ENCODE measurements at regions not wholly inside any gene's neighbourhood (a gene's known extent, or its start where the extent isn't known, plus 50 kb on each side); places are given as distances from the start of the nearest gene placed in this dataset.
A peak's percentile ranks its signal among the peaks of the same experiment; 100 is the strongest.

DNA sequence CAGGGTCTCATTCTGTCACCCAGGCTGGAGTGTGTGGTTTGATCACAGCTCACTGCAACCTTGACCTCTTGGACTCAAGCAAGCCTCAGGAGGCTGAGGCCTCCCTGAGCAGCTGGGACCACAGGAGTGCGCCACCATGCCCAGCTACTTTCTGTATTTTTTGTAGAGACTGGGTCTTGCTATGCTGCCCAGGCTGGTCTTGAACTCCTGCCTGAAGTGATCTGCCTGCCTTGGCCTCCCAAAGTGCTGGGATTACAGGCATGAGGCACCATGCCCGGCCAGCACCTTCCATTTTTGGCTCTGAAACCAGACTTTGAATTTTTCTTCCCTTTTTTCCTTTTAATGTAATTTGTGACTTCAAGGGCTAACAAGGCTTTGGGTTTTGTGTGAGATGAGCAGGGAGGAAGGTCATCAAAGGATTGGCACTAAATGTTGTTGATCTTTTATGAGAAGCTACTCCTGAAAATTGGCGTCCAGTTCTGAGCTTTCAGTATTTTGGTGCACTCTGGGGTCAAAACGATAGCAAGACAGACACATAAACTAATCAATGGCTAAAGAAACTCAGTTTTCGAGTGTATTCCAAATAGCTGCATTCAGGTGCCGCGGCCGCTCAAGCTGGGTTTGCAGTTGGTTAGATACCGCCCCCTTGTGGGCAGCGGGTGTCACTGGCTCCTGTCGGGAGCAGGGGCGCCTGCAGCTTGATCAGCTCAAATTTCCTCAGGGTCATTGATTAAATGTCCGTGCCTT, 51.9 kb upstream of the CLMP start:
- H3K79me2 ChIP-seq (ENCODE audit: insufficient read depth, low read length) = no peaks in the 10 kb centered on the region
- TF ChIP-seq EZH2phosphoT487 (IDR thresholded peaks at IDR 0.05; ENCODE audit: borderline replicate concordance) (no peak), CTCF (conservative IDR thresholded peaks at IDR 0.05; ENCODE audit: low read length) (peak; percentile 98)
- no peaks in the 10 kb centered on the region for H3K9me2 ChIP-seq (replicated peaks; ENCODE audit: low read depth, low read length)
- H3K9me3 ChIP-seq (ENCODE audit: insufficient read depth, low read depth, low read length) = no peaks in the 10 kb centered on the region
- peak overlapping the region; percentile 24 for H3K4me2 ChIP-seq (ENCODE audit: low read depth, low read length, poor library complexity, severe bottlenecking)
- H3K4me1 ChIP-seq (ENCODE audit: insufficient read depth, low read length, poor library complexity, severe bottlenecking) = no peaks in the 10 kb centered on the region
- H2AFZ ChIP-seq (ENCODE audit: low read length) = peak overlapping the region; percentile 55; the same call in 1 of the 2 replicates
- no peak overlapping the region for H3K9ac ChIP-seq (ENCODE audit: low read depth, low read length, poor library complexity, severe bottlenecking)
- no peaks in the 10 kb centered on the region for H4K20me1 ChIP-seq (ENCODE audit: insufficient read depth, low read length, poor library complexity, severe bottlenecking)
- H3K4me3 ChIP-seq (ENCODE audit: low read length, poor library complexity, severe bottlenecking) = peak overlapping the region; percentile 13
- H3F3A ChIP-seq (ENCODE audit: low read depth) = no peaks in the 10 kb centered on the region
- no peaks in the 10 kb centered on the region for H3K27me3 ChIP-seq (ENCODE audit: insufficient read depth, low read length, poor library complexity, severe bottlenecking)
- H3K36me3 ChIP-seq (ENCODE audit: insufficient read depth, low read length) = no peaks in the 10 kb centered on the region

DNA sequence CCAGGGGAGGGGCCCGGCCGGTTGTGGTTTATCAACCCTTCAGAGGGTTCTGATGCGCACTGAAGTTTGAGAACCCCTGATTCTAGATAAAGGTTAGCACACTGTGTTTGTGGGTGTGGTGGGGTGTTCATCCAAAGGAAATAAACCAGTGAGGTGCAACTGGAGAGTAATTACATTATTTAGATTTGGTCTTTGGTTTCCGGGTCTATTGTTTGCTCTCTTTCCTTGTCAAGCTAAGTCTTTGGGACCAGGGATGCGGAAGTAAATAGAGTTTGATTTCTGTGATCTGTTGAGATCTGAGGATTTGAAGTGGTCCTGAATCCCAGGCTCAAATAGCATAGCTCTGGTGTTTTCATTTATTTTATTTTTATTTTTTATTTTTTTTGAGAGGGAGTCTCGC, 50.5 kb upstream of the CLMP start:
- H3K4me2 ChIP-seq (ENCODE audit: low read depth, low read length, poor library complexity, severe bottlenecking) = no peak overlapping the region
- no peaks in the 10 kb centered on the region for H3K9me2 ChIP-seq (replicated peaks; ENCODE audit: low read depth, low read length)
- H3F3A ChIP-seq (ENCODE audit: low read depth) = no peaks in the 10 kb centered on the region
- no peaks in the 10 kb centered on the region for H4K20me1 ChIP-seq (ENCODE audit: insufficient read depth, low read length, poor library complexity, severe bottlenecking)
- no peak overlapping the region for H3K9ac ChIP-seq (ENCODE audit: low read depth, low read length, poor library complexity, severe bottlenecking)
- no peaks in the 10 kb centered on the region for H3K36me3 ChIP-seq (ENCODE audit: insufficient read depth, low read length)
- H3K27me3 ChIP-seq (ENCODE audit: insufficient read depth, low read length, poor library complexity, severe bottlenecking) = no peaks in the 10 kb centered on the region
- H3K9me3 ChIP-seq (ENCODE audit: insufficient read depth, low read depth, low read length) = no peaks in the 10 kb centered on the region
- no peaks in the 10 kb centered on the region for H3K4me1 ChIP-seq (ENCODE audit: insufficient read depth, low read length, poor library complexity, severe bottlenecking)
- H3K4me3 ChIP-seq (ENCODE audit: low read length, poor library complexity, severe bottlenecking) = no peak overlapping the region
- TF ChIP-seq EZH2phosphoT487 (IDR thresholded peaks at IDR 0.05; ENCODE audit: borderline replicate concordance) (no peak), CTCF (conservative IDR thresholded peaks at IDR 0.05; ENCODE audit: low read length) (no peak)
- no peaks in the 10 kb centered on the region for H3K79me2 ChIP-seq (ENCODE audit: insufficient read depth, low read length)
- no peak overlapping the region for H2AFZ ChIP-seq (ENCODE audit: low read length)

Measured in Loucy (cell line).